Mesothelial cell of epicardium (in vitro differentiated cells): ENCODE measurements at regions not wholly inside any gene's neighbourhood (a gene's known extent, or its start where the extent isn't known, plus 50 kb on each side); places are given as distances from the start of the nearest gene placed in this dataset.

Source experiments
- DNase-seq, 2 experiments: peaks; one replicate each; pipeline ENCODE4 v3.0.0; 2021; ENCODE audit warnings: low spot score in 2 of 2; ENCODE audit not compliant: unreplicated experiment in 2 of 2
- H3K27ac Mint-ChIP-seq: 2 replicates; pipeline ENCODE4 v1.8.0; 2021; ENCODE audit warnings: mixed read lengths
- H3K27me3 Mint-ChIP-seq: 2 replicates; pipeline ENCODE4 v1.8.0; 2021; ENCODE audit warnings: low read depth, mixed read lengths
- H3K36me3 Mint-ChIP-seq: 2 replicates; pipeline ENCODE4 v1.8.0; 2021; ENCODE audit warnings: mixed read lengths
- H3K4me1 Mint-ChIP-seq: 2 replicates; pipeline ENCODE4 v1.8.0; 2021; ENCODE audit warnings: mixed read lengths
- H3K4me3 Mint-ChIP-seq: 2 replicates; pipeline ENCODE4 v1.8.0; 2021; ENCODE audit warnings: mild to moderate bottlenecking, moderate library complexity, mixed read lengths
- H3K9me3 Mint-ChIP-seq: 2 replicates; pipeline ENCODE4 v1.8.0; 2021; ENCODE audit warnings: mixed read lengths
- TF ChIP-seq, protein P1 (sequence below): fragments of 200-600 bp; sonication (generic); IDR thresholded peaks from one replicate; pipeline ENCODE4 v1.5.0; 2021; ENCODE audit warnings: antibody characterized with exemption; ENCODE audit not compliant: unreplicated experiment

DNA sequence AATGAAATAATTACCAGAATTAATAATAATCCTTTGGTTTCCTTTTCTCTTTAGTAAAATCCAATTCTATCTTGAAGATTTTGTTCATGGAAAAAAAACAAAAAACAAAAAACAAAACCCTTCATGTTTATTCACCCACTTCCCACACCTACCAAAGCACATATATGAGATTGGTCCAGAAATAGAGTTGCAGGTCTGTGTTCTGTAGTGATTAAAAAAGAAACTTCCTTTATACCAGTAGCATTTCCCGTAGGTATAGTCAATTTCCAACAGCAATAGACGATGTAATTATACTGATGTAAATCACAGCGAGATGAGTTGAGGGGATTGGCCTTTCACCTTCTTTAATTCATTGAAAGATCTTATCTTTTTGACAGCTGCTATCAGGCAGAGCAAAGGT, 194.6 kb downstream of the SOX2 start:
- TF ChIP-seq, protein P1, sequence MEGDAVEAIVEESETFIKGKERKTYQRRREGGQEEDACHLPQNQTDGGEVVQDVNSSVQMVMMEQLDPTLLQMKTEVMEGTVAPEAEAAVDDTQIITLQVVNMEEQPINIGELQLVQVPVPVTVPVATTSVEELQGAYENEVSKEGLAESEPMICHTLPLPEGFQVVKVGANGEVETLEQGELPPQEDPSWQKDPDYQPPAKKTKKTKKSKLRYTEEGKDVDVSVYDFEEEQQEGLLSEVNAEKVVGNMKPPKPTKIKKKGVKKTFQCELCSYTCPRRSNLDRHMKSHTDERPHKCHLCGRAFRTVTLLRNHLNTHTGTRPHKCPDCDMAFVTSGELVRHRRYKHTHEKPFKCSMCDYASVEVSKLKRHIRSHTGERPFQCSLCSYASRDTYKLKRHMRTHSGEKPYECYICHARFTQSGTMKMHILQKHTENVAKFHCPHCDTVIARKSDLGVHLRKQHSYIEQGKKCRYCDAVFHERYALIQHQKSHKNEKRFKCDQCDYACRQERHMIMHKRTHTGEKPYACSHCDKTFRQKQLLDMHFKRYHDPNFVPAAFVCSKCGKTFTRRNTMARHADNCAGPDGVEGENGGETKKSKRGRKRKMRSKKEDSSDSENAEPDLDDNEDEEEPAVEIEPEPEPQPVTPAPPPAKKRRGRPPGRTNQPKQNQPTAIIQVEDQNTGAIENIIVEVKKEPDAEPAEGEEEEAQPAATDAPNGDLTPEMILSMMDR = no peak
- H3K4me3 Mint-ChIP-seq = no peak overlapping the region

DNA sequence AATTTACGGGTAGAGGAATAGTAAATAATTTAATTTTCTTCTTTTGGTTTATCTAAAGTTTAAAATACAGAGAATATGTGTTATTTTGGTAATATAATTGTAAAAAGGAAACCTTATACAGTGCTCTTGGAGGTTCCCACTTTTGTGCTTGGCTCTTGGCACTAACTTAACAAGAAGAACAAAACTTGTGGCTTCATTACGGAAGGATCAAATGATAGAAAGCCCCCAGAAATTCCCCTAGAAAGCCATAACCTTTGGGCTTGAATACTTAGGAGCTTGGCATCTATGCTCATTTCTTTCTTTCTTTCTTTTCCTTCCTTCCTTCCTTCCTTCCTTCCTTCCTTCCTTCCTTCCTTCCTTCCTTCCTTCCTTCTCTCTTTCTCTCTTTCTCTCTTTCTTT, 197.5 kb downstream of the SOX2 start:
- Mint-ChIP-seq H3K27ac (no peak overlapping the region), H3K9me3 (no peaks in the 10 kb centered on the region), H3K4me1 (no peaks in the 10 kb centered on the region), H3K36me3 (no peaks in the 10 kb centered on the region), H3K4me3 (no peak overlapping the region), H3K27me3 (peaks cover 5% of the 10 kb centered on the region)
- no peak for DNase-seq
- TF ChIP-seq, protein P1 = no peak

More for the DNA sequence above, 194.6 kb downstream of the SOX2 start:
- no peaks in the 10 kb centered on the region for H3K9me3 Mint-ChIP-seq
- no peak for DNase-seq
- H3K4me1 Mint-ChIP-seq = no peaks in the 10 kb centered on the region
- no peaks in the 10 kb centered on the region for H3K36me3 Mint-ChIP-seq
- H3K27ac Mint-ChIP-seq = no peak overlapping the region
- H3K27me3 Mint-ChIP-seq = peaks cover 9% of the 10 kb centered on the region

DNA sequence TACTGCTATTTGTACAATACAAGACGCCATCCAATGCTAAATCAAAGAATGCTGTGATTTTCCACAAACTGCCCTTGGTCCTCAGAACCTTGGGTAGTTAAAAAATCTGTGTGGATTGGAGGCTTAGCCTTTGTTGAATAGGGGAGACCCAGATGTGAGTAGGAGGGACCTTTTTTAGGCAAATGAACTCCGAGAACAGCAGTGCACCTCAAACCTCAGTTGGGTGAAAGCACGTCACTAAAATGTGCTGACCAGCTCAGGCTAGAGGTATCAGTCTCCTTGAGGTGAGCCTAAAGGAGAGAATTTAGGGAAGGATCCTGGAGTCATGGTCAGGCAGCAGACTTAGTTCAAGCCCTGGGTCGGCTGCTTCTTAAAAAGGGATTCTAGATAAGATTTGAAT, 200.7 kb downstream of the SOX2 start:
- Mint-ChIP-seq H3K9me3 (no peaks in the 10 kb centered on the region), H3K27me3 (peaks cover 4% of the 10 kb centered on the region), H3K4me1 (peaks cover 12% of the 10 kb centered on the region), H3K36me3 (no peaks in the 10 kb centered on the region), H3K4me3 (no peak overlapping the region), H3K27ac (no peak overlapping the region)
- no peak for DNase-seq
- TF ChIP-seq, protein P1 = no peak

DNA sequence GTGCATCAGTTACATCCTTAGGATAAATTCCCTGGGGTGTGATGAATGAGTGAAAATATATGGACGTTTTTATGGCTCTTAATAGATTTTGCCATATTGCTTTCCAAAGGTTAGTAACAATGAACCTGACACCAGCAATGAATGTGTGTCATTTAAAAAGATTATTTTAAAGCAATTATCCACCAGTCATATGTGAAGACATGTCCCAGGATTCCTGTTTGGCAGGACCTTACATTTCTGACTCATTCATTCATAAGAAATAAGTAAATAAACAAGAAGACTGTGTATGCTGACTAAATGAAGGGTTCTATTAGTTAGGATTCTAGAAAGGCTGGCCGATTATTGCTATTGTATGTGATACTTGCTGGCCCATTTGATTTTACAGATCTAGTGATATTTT, 201.5 kb downstream of the SOX2 start:
- no peak for DNase-seq
- Mint-ChIP-seq H3K4me3 (no peak overlapping the region), H3K9me3 (no peaks in the 10 kb centered on the region), H3K4me1 (peaks cover 12% of the 10 kb centered on the region), H3K27me3 (peaks cover 6% of the 10 kb centered on the region), H3K36me3 (no peaks in the 10 kb centered on the region), H3K27ac (no peak overlapping the region)
- TF ChIP-seq, protein P1 = no peak

DNA sequence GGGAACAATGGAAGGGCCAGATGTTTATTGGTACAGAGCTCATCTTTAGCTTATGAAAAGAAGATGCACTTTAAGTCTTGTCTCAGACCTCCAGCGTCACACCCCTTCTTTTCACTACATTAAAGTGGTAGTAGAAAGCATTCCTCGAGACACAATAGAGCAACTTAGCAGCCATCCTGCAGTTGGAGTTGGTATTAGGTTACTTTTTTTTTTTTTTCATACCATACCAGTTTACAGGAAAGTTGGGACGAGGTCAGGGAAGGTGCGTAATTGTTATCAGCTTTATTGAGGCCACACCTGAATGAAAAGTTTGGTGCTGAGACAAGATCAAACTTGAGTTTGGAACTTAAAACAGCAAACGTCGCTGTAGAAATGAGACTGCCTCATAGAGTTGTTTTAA, 203.8 kb downstream of the SOX2 start:
- no peaks in the 10 kb centered on the region for H3K36me3 Mint-ChIP-seq

More for the DNA sequence above, 203.8 kb downstream of the SOX2 start:
- TF ChIP-seq, protein P1 = no peak
- no peak for DNase-seq
- no peak overlapping the region for H3K4me3 Mint-ChIP-seq
- no peak overlapping the region for H3K27ac Mint-ChIP-seq
- H3K4me1 Mint-ChIP-seq = peaks cover 12% of the 10 kb centered on the region
- peaks cover 11% of the 10 kb centered on the region for H3K27me3 Mint-ChIP-seq
- no peaks in the 10 kb centered on the region for H3K9me3 Mint-ChIP-seq
